HEK293 (cell line): ENCODE measurements at regions not wholly inside any gene's neighbourhood (a gene's known extent, or its start where the extent isn't known, plus 50 kb on each side); places are given as distances from the start of the nearest gene placed in this dataset.

Source experiments
- CTCF ChIA-PET: fragments of 350-600 bp; formaldehyde crosslinking; extraction: SDS; loops from one replicate; lab custom pipeline; 2021; ENCODE audit warnings: antibody characterized with exemption; lab: Yijun Ruan, JAX
- POLR2A ChIA-PET: fragments of 300-600 bp; formaldehyde crosslinking; extraction: SDS; loops from one replicate; lab custom pipeline; 2020; ENCODE audit warnings: antibody characterized with exemption, inconsistent platforms; lab: Yijun Ruan, JAX
- H3K27ac ChIP-seq: fragments of 200-500 bp; sonication (Bioruptor generic); 2 replicates; pipeline ENCODE4 v1.5.1; 2014; ENCODE audit warnings: low read depth, low read length, control low read depth, inconsistent platforms; ENCODE audit errors: extremely low read depth
- H3K36me3 ChIP-seq, 2 experiments: fragments of 200-500 bp in 1 of 2; sonication (Bioruptor generic) in 1 of 2; 1 replicate in 1 of 2; 2 replicates in 1 of 2; pipeline ENCODE4 v1.5.1; 2014 to 2017; ENCODE audit warnings: inconsistent platforms in 2 of 2, low read length in 2 of 2; ENCODE audit not compliant: control insufficient read depth in 2 of 2, insufficient read depth in 1 of 2
- H3K4me1 ChIP-seq: fragments of 200-500 bp; sonication (Bioruptor generic); 2 replicates; pipeline ENCODE4 v1.5.1; 2014; ENCODE audit warnings: mild to moderate bottlenecking, low read length, inconsistent platforms; ENCODE audit not compliant: control insufficient read depth, insufficient read depth
- H3K4me3 ChIP-seq: 2 replicates; pipeline ENCODE4 v1.5.1; 2011; ENCODE audit warnings: low read depth, mild to moderate bottlenecking, control low read depth, low read length, moderate library complexity
- H3K9me3 ChIP-seq: fragments of 200-500 bp; sonication (Bioruptor generic); 2 replicates; pipeline ENCODE4 v1.5.1; 2014; ENCODE audit warnings: low read depth, low read length, inconsistent platforms; ENCODE audit not compliant: control insufficient read depth, insufficient read depth
- MZF1 ChIP-seq: fragments of 450-650 bp; formaldehyde crosslinking; IDR thresholded peaks from 2 replicates; pipeline ENCODE4 v1.5.1; 2017; ENCODE audit warnings: missing biosample characterization, missing genetic modification characterization, borderline replicate concordance
- TCF7L2 ChIP-seq: IDR thresholded peaks from 2 replicates; pipeline ENCODE4 v1.6.1; 2011; ENCODE audit warnings: low read depth, mild to moderate bottlenecking, inconsistent platforms, low read length, moderate library complexity, borderline replicate concordance
- ZNF146 ChIP-seq: fragments of 450-650 bp; formaldehyde crosslinking; IDR thresholded peaks from 2 replicates; pipeline ENCODE4 v1.5.1; 2016; ENCODE audit warnings: missing biosample characterization, missing genetic modification characterization
- ZNF239 ChIP-seq: fragments of 450-650 bp; formaldehyde crosslinking; IDR thresholded peaks from 2 replicates; pipeline ENCODE4 v1.5.1; 2016; ENCODE audit warnings: missing biosample characterization, missing genetic modification characterization
- ZNF248 ChIP-seq: fragments of 450-650 bp; formaldehyde crosslinking; IDR thresholded peaks from 2 replicates; pipeline ENCODE4 v1.5.1; 2017; ENCODE audit warnings: missing biosample characterization, missing genetic modification characterization
- ZNF391 ChIP-seq: fragments of 450-650 bp; formaldehyde crosslinking; IDR thresholded peaks from 2 replicates; pipeline ENCODE4 v1.5.1; 2016; ENCODE audit warnings: low read depth, missing biosample characterization, missing genetic modification characterization, borderline replicate concordance
- ZNF558 ChIP-seq: fragments of 450-650 bp; formaldehyde crosslinking; IDR thresholded peaks from 2 replicates; pipeline ENCODE4 v1.5.1; 2016; ENCODE audit warnings: missing biosample characterization, missing genetic modification characterization
- ZNF670 ChIP-seq: fragments of 450-650 bp; formaldehyde crosslinking; IDR thresholded peaks from 2 replicates; pipeline ENCODE4 v1.5.1; 2016; ENCODE audit warnings: missing biosample characterization, missing genetic modification characterization, low read depth
- ZNF837 ChIP-seq: fragments of 450-650 bp; formaldehyde crosslinking; IDR thresholded peaks from 2 replicates; pipeline ENCODE4 v1.5.1; 2016; ENCODE audit warnings: missing biosample characterization, missing genetic modification characterization
- TF ChIP-seq, protein P1 (sequence below): fragments of 450-650 bp; formaldehyde crosslinking; IDR thresholded peaks from 2 replicates; pipeline ENCODE4 v1.5.1; 2016; ENCODE audit warnings: missing biosample characterization, missing genetic modification characterization, borderline replicate concordance
- TF ChIP-seq, protein P2 (sequence below): fragments of 450-650 bp; formaldehyde crosslinking; IDR thresholded peaks from 2 replicates; pipeline ENCODE4 v1.5.1; 2016; ENCODE audit warnings: missing biosample characterization, missing genetic modification characterization
- TF ChIP-seq, protein P3 (sequence below): fragments of 450-650 bp; formaldehyde crosslinking; IDR thresholded peaks from 2 replicates; pipeline ENCODE4 v1.5.1; 2016; ENCODE audit warnings: missing biosample characterization, missing genetic modification characterization
- TF ChIP-seq, protein P4 (sequence below): fragments of 450-650 bp; formaldehyde crosslinking; IDR thresholded peaks from 2 replicates; pipeline ENCODE4 v1.5.1; 2016; ENCODE audit warnings: missing biosample characterization, missing genetic modification characterization
- TF ChIP-seq, protein P5 (sequence below): fragments of 450-650 bp; IDR thresholded peaks from 2 replicates; pipeline ENCODE4 v1.5.1; 2018; ENCODE audit warnings: missing biosample characterization, missing genetic modification characterization
- TF ChIP-seq, protein P6 (sequence below): fragments of 450-650 bp; formaldehyde crosslinking; IDR thresholded peaks from 2 replicates; pipeline ENCODE4 v1.5.1; 2017; ENCODE audit warnings: missing biosample characterization, missing genetic modification characterization
- TF ChIP-seq, protein P7 (sequence below): fragments of 450-650 bp; formaldehyde crosslinking; IDR thresholded peaks from 2 replicates; pipeline ENCODE4 v1.5.1; 2017; ENCODE audit warnings: missing biosample characterization, missing genetic modification characterization

DNA sequence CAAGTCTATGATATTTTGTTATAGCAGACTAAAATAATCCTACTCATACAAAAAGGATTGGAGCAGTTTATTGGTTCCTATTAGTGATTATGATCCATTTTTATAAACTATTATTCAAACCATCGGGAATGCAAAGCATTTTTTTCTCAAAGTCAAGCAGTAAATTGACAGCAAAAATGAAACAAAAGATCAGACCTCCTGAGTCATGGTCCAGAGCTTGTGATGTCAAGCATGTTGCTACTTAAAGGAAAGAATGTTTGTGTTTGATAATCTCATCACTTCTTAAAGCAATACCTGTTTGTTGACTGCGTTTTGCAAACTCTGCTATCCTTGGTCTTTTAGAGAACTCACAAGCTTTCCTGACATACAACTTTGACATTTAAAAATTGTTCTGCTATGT, 204.4 kb downstream of the SAMD5 start (continued):
- TF ChIP-seq, protein P1, sequence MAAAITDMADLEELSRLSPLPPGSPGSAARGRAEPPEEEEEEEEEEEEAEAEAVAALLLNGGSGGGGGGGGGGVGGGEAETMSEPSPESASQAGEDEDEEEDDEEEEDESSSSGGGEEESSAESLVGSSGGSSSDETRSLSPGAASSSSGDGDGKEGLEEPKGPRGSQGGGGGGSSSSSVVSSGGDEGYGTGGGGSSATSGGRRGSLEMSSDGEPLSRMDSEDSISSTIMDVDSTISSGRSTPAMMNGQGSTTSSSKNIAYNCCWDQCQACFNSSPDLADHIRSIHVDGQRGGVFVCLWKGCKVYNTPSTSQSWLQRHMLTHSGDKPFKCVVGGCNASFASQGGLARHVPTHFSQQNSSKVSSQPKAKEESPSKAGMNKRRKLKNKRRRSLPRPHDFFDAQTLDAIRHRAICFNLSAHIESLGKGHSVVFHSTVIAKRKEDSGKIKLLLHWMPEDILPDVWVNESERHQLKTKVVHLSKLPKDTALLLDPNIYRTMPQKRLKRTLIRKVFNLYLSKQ: no peak

DNA sequence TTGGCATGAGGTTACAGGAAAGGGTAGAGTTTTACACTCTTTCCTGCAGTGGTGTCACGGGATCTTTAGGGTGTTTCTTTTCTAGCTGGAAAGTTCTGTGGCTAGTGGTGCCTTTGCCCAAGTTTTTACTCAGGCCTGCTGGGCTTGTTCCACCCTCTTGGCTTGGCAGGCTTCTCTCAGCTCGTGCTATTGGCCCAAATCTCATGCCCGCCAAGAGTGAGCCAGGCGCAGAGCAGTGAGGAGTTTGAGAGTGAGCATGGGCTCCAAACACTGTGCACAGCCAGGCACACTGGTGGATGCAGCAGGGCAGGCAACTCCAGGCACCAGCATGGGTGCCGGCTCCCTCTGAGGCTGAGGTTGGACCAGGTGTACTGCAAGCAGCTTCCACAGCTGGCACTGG, 206.5 kb downstream of the SAMD5 start:
- H3K27ac ChIP-seq: no peak overlapping the region
- CTCF ChIA-PET: interaction anchor here (0.5 kb wide), 1 partner anchor 208 kb away, joined by 4 read pairs; no protein-coding TSS in a partner anchor
- no peaks in the 10 kb centered on the region for H3K9me3 ChIP-seq
- H3K36me3 ChIP-seq: no peaks in the 10 kb centered on the region
- POLR2A ChIA-PET: no interaction called here
- H3K4me1 ChIP-seq: no peaks in the 10 kb centered on the region
- TF ChIP-seq ZNF248 (tag by site-specific recombination) (no peak), ZNF670 (tag by site-specific recombination) (no peak), ZNF837 (no peak)
- TF ChIP-seq, protein P2, sequence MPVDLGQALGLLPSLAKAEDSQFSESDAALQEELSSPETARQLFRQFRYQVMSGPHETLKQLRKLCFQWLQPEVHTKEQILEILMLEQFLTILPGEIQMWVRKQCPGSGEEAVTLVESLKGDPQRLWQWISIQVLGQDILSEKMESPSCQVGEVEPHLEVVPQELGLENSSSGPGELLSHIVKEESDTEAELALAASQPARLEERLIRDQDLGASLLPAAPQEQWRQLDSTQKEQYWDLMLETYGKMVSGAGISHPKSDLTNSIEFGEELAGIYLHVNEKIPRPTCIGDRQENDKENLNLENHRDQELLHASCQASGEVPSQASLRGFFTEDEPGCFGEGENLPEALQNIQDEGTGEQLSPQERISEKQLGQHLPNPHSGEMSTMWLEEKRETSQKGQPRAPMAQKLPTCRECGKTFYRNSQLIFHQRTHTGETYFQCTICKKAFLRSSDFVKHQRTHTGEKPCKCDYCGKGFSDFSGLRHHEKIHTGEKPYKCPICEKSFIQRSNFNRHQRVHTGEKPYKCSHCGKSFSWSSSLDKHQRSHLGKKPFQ (tag by site-specific recombination): no peak
- H3K4me3 ChIP-seq: no peak overlapping the region

DNA sequence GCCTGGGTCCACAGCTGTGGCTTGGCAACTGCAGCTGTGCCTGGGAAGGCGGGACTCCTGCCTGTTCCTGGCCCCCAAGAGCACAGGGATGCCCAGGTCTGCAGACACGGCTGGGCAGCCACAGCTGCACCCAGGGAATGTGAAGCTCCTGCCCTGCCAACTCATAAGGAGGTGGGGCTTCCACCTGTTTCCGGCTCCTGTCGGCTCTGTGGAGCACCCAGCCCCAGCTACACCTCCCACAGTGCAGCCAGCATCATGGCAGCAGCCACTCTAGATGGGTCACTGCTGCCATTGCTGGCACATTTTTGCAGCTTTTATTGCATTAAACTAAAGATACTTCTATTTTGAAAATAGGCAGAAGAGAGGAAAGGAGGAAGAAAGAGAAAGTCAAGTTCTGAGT, 207.9 kb downstream of the SAMD5 start:
- CTCF ChIA-PET: no interaction called here
- TF ChIP-seq MZF1 (tag by site-specific recombination) (no peak), ZNF558 (no peak), ZNF239 (tag by site-specific recombination) (no peak), ZNF391 (tag by site-specific recombination) (no peak), TCF7L2 (no peak), ZNF670 (tag by site-specific recombination) (no peak), ZNF146 (no peak)
- TF ChIP-seq, protein P3, sequence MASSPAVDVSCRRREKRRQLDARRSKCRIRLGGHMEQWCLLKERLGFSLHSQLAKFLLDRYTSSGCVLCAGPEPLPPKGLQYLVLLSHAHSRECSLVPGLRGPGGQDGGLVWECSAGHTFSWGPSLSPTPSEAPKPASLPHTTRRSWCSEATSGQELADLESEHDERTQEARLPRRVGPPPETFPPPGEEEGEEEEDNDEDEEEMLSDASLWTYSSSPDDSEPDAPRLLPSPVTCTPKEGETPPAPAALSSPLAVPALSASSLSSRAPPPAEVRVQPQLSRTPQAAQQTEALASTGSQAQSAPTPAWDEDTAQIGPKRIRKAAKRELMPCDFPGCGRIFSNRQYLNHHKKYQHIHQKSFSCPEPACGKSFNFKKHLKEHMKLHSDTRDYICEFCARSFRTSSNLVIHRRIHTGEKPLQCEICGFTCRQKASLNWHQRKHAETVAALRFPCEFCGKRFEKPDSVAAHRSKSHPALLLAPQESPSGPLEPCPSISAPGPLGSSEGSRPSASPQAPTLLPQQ (tag by site-specific recombination): no peak
- TF ChIP-seq, protein P4, sequence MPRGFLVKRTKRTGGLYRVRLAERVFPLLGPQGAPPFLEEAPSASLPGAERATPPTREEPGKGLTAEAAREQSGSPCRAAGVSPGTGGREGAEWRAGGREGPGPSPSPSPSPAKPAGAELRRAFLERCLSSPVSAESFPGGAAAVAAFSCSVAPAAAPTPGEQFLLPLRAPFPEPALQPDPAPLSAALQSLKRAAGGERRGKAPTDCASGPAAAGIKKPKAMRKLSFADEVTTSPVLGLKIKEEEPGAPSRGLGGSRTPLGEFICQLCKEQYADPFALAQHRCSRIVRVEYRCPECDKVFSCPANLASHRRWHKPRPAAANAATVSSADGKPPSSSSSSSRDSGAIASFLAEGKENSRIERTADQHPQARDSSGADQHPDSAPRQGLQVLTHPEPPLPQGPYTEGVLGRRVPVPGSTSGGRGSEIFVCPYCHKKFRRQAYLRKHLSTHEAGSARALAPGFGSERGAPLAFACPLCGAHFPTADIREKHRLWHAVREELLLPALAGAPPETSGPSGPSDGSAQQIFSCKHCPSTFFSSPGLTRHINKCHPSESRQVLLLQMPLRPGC: no peak
- TF ChIP-seq, protein P5, sequence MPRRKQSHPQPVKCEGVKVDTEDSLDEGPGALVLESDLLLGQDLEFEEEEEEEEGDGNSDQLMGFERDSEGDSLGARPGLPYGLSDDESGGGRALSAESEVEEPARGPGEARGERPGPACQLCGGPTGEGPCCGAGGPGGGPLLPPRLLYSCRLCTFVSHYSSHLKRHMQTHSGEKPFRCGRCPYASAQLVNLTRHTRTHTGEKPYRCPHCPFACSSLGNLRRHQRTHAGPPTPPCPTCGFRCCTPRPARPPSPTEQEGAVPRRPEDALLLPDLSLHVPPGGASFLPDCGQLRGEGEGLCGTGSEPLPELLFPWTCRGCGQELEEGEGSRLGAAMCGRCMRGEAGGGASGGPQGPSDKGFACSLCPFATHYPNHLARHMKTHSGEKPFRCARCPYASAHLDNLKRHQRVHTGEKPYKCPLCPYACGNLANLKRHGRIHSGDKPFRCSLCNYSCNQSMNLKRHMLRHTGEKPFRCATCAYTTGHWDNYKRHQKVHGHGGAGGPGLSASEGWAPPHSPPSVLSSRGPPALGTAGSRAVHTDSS (tag by site-specific recombination): no peak
- TF ChIP-seq, protein P6, sequence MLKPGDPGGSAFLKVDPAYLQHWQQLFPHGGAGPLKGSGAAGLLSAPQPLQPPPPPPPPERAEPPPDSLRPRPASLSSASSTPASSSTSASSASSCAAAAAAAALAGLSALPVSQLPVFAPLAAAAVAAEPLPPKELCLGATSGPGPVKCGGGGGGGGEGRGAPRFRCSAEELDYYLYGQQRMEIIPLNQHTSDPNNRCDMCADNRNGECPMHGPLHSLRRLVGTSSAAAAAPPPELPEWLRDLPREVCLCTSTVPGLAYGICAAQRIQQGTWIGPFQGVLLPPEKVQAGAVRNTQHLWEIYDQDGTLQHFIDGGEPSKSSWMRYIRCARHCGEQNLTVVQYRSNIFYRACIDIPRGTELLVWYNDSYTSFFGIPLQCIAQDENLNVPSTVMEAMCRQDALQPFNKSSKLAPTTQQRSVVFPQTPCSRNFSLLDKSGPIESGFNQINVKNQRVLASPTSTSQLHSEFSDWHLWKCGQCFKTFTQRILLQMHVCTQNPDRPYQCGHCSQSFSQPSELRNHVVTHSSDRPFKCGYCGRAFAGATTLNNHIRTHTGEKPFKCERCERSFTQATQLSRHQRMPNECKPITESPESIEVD: no peak
- TF ChIP-seq, protein P7, sequence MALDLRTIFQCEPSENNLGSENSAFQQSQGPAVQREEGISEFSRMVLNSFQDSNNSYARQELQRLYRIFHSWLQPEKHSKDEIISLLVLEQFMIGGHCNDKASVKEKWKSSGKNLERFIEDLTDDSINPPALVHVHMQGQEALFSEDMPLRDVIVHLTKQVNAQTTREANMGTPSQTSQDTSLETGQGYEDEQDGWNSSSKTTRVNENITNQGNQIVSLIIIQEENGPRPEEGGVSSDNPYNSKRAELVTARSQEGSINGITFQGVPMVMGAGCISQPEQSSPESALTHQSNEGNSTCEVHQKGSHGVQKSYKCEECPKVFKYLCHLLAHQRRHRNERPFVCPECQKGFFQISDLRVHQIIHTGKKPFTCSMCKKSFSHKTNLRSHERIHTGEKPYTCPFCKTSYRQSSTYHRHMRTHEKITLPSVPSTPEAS (tag by site-specific recombination): no peak

More for the DNA sequence above, 207.9 kb downstream of the SAMD5 start:
- H3K9me3 ChIP-seq: no peaks in the 10 kb centered on the region
- H3K4me1 ChIP-seq: no peaks in the 10 kb centered on the region
- H3K4me3 ChIP-seq: no peak overlapping the region
- H3K27ac ChIP-seq: no peak overlapping the region
- no peaks in the 10 kb centered on the region for H3K36me3 ChIP-seq
- POLR2A ChIA-PET: no interaction called here
